ENCODE measurements at regions not wholly inside any gene's neighbourhood (a gene's known extent, or its start where the extent isn't known, plus 50 kb on each side); places are given as distances from the start of the nearest gene placed in this dataset.
"Not testable (repeated sequence)": the region's sequence is repeated elsewhere in the genome, so short reads cannot be mapped to it uniquely, and the experiment has no call there.

DNA sequence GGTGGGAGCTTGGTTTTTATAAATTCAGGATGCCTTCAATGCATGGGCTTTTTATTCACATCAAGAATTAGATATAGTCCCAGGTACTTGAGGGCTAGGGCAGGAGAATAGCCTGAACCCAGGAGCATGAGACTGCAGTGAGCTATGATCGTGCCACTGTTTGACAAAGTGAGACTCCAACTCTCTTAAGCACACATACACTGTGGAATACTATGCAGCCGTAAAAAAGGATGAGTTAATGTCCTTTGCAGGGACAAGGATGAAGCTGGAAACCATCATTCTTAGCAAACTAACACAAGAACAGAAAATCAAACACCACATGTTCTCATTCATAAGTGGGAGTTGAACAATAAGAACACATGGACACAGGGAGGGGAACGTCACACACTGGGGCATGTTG, 470.0 kb downstream of the SETD4 start:
- DNase-seq: not testable (repeated sequence)

DNA sequence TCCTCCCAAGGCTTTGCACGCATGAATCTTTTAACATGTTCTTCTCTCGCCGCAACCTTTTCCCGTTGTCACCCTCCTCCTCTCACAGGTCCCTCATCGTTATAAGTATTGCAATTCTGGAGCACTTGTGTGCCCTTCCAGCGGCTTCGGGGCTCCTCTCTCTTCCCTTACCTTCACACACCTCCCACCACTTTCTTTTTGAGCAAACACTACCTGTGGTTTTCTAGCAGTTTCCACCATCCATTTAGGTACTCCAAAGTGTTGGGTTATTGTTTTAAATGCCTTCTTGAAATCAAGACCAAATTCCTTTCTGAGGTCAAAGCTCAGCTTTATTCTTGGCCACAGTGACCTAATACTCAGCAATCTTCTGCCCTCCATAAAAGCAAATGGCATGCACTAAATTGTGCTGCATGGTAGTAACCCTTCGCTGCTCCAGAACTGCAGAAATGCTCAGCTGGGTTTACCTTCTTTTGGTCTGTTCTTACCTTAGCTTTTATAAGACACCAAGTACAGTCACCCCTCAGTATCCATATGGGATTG, 472.4 kb downstream of the SETD4 start:
- no peak for DNase-seq

DNA sequence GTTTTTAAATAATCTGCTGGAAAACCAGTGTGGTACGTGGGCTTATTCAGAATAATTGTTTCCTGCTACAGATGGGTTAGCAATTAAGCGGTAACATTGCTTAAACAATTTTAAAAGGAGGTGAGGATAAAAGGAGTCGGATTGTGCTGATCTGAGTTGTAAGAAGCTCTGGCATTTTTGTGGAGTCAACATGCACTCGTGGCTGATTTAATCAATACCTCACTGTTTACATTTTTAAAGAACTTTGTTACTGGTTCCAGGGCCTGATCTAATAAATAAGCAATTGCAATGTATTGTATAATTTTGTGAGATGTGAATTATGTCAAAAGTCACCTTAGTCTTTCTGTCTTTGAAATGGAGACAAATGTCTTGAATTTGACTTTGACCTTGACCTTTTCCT, 474.0 kb downstream of the SETD4 start:
- no peak for DNase-seq

DNA sequence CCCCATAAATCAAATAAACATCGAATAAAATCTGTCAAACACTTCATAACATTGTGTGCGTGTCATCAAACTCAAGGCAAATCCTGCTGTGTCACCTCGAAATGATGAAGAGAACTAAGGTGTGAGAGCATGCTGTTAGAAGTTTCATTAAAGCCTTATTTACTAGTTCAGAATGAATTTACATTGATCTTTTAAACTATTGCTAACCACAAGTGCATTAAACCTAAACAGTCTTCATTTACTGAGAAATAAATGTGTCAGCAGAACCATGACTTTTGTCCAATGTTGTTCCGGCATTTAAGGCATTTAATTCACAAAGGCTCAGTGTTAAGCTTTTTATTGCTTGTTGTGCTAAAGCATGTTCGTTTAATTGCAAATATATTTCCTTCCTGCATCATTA, 474.4 kb downstream of the SETD4 start:
- DNase-seq: no peak

DNA sequence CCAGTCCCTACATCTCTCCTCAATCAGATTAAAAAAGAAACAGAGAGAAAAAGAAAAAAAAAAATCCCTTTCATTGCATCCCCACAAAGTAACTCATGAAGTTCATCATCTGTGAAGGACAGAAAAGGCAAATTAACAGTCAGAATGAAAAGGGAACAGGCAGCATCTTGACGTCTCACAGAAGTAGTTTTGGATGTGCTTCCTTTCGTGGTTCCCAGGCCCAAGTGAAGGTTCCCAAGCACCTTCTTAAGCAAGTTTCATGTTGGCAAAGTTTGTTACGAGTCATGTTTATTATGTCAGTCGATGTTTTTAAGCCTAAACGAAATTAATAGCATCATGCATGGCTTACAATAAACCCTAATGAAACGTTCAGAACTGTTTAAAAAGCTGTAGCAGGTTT, 475.2 kb downstream of the SETD4 start:
- no peak for DNase-seq

DNA sequence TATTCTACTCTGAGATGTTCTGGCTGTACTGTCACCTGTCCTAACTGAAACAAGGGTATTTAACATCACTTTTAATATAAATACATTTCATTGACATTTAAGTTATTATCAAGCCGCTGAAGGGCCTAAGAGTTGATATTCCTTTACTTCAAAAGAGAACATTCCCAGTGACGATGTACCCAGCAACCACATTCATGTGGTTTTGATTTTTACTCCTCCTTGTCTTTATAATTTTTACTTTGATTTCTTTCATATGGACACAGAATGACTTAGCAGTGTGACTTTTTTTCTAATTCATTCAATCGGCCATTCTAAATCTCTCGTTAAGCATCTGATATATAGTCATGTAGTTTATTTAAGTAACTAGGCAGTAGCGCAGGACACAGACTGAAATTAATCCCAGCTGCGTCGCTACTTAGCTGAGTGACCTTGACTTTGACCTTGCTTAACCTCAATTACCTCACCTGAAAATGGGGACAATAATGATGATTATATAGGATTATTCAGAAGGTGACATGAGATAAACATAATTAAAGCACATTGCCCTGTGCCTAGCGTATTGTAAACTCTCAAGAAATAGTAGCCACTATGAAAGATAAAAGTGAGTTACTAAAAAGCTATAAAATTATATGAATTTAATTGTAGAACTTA, 476.6 kb downstream of the SETD4 start:
- no peak for DNase-seq

DNA sequence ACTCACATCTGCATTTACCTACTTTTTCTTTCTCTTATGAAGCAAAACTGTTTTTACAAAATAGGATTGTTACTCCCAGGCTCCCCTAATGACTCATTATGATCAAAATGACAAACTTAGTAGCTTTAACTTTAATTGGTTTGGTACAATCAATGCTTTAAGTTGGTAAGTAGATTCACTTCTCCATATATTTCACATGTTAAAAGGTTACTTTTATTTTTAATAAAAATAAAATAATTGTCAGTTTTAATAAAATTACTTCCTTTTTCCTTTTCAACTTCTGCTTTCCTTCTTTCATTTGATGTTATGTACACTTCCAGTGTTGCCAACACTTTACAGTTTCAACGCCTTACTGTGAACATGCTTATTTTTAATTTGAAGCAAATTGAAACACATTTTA, 477.6 kb downstream of the SETD4 start:
- DNase-seq: no peak

DNA sequence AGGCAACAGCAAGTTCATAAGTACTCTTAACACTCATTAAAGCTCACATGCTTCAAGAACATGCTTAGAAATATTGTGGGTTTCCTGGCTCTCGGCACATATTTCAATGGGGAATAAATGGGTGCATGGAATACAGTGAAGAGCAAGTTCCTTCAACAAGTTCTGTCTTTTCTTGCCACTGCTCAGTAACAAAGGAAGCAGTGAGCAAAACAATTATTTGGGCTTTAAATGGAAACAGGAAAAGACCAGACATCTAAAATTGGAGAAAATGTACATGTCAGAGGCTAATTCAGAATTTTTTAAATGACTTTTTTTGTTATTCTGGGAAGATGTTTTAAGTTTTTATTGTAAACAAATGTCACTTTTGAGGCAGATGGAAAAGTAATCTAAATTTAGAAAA, 478.7 kb downstream of the SETD4 start:
- no peak for DNase-seq

DNA sequence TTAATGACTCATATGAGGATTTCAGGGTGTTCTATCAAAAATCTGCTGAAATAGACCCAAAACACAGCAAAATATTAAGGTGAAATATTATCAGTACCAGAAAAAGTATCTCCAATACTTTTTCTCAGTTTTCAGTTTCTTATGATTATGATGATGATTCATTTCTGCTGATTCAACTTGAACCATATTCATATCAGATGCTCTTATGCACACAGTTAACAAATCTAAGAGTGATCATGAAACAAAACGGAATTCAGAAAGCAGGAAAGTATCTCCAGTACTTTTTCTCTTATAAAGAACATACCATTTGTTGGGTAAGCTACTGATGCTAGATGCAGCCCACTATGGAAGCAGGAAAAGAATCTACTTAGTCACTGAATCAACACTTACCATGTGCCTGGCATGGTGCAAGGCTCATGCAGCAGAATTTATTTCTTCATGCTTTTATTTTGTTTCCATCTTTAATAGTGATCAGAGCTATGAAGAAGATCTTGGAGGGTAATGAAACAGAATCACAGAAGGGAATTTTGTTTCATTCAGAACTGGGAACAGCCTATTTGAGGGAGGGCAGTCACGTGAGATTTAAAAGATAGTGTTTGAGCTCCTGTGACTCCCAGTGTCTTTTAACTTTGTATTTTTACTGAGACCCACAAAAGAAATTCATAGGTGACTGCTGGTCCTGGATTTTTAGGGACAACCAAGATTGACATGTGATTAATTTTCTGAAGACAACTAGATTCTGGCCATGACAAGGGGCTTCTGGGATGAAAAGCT, 480.6 kb downstream of the SETD4 start:
- DNase-seq: no peak

DNA sequence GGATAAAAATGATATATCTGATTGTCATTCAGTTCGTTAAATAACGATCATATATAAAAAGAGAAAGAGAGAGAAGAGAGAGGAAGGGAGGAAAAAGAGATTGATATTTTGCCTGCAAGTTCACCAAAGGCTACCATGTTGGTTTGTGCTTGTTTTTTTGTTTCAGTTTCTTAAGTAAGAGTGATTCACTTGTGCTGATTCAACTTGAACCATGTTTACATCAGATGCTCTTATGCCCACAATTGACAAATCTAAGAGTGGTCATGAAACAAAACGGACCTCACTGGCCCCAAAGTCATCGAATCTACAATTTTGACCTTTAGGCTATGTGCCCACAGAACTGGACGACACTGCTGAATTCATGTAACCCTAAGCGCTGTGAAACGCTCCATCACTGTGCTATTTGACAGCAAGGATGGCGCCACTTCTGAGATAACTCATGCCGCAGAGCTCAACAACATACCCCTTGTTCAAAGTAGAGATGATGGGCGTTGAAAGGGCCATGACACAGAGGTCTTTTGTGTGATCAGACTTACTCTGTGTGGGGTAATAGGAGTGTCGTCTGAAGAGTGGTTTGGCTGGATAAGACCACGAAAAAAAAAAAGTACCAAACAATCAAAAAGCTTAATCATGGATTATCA, 481.4 kb downstream of the SETD4 start:
- DNase-seq: no peak

DNA sequence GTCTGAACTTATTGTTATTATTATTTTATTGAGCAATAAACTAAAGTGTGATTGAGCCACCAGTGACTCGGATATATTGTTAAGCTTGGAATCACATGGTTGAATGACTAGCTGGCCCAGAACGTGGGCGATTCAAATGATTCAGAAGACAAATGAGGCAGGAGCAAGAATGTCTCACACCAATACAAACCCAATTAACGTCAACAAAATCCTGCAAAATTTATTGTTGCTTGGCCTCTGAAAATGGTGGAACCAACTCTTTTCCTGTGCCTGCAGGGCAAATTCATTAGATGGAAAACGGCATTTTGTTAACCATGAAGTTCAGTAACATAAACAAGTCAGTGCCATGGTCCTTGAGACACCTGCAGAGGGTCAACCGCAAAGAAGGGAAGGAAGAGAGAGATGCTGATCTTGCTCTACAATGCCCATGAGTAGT, 482.0 kb downstream of the SETD4 start:
- no peak for DNase-seq

DNA sequence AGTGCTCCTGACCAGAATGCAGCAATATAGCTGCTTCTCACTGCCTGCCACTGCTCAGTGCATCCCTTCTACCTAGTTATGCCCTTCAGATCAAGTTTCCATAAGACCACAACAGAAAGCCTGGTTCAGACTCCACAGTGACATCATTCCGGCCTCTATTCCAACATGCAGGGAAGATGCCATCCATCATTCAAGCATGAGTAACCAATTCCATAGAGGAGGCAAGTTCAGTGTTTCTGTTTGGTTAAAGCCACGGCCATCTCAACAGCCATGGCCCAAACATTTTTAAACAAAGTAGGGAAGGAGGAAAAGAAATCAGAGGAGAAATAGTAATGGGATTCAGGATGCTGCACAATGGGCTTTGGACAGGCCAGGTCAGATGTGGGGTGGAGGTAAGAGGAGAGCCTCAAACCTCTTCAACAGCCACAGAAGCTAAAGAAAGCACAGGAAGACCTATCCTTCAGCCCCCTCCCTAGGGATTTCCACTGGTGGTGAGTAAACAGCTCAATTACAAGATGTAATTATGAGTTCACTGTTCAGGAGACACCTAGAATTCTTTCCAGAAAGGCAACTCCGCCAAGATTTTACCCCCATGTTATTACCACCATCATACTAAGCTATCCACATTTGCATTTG, 484.9 kb downstream of the SETD4 start:
- DNase-seq: peak; percentile 26

DNA sequence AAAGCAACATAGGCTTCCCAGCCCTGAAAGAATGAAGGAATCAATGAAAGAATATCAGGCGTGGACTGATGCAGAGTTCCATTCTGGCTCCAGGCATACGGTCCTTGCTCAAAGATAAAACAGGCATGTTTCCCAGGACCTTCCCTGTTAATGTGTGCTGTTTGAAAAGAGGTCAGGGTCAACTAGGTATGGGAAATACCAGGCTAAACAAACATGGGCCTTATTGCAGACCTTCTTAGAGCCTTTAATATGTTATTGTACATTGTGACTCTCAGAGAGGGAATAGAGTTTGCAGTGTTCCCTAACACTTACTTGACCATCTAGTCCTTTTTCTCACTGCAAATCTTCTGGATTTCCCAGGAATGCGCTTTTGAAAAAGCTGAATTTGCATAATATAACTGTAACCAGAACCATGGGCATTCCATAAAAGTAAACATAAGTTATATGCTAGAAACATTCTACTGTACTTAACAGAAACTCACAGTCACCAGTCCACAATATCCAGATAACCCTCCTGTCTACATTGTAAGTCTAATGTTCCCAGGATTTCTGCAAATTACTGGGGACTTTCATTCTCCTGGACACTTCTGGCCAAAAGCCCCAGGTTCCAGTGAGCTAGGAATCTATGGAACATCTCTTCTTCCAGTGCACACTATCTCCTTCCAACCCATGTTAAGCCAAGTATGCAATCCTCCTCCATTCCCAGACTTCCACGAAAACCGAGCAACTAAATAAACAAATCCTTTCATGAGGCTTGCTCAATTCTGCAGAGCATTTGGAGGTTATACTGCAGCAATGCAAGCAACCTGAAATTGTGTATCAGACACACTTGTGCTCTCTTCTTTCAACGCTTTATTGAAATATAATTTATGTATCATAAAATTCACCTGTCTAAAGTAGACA, 486.6 kb downstream of the SETD4 start:
- DNase-seq: no peak

DNA sequence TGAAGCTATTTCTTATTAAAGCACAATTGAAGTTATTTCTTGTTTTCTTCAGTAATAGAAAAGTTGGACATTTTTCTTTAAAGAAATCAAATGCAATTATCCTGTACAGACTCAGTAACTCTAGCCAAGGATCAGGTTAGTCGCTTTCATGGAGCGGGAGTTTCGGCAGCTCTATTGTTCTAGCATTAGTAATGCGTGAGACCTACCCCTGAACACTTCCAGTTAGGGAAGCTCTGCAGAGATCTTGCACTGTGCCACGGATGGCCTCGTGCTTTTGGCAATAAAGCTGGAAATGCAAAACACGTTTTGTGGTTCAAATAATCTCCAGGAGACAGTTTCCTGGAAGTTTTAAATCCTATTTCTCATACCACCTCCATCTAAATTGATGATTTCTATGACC, 488.4 kb downstream of the SETD4 start:
- DNase-seq: no peak

DNA sequence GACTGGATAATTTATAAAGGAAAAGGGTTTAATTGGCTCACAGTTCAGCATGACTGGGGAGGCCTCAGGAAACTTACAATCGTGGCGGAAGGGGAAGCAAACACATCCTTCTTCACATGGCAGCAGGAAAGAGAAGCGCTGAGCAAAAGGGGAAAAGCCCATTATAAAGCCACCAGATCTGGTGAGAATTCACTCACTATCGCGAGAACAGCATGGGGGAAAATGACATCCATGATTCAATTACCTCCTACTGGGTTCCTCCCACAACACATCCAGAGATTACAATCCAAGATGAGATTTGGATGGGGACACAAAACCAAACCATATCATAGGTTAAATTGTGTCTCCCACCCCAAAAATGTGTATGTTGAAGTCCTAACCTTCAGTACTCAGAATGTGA, 491.7 kb downstream of the SETD4 start:
- DNase-seq: no peak

DNA sequence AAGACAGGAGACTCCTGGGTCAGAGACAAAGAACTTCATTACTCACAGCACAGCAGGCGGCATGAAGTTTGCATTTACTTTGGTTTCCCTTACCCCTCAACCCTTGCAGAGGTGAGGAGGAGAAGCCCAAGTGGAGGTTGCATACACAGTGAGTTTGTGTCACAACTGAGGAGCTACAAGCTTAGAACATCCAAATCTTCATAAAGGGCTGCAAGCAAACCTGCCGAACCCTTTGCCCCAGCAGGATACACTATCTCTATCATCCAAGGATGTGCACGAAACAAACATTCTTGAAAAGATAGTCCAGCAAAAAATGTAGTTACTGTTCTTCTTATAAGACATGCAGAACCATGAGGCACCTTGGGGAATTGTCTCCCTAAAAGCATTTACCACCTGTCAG, 493.5 kb downstream of the SETD4 start:
- DNase-seq: no peak

DNA sequence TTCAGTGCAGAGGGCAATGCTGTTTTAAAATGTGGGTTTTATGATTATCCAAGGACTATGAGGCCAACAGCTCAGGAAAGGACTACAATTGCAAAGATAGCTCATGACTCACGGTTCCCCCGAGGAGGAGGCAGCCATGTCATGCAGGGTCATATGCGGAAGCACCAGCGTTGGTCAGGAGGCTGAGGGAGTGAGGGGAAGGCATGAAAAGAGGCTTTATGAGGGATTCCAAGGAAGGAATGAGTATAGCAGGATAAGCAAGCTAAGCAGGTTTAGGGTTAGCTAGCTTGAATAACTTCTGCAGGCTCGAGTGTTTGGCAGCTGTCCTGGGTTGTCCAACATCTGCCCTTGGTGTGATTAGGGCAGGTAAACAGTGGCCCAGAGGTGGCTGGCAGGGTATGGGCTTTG, 495.1 kb downstream of the SETD4 start:
- DNase-seq: no peak

DNA sequence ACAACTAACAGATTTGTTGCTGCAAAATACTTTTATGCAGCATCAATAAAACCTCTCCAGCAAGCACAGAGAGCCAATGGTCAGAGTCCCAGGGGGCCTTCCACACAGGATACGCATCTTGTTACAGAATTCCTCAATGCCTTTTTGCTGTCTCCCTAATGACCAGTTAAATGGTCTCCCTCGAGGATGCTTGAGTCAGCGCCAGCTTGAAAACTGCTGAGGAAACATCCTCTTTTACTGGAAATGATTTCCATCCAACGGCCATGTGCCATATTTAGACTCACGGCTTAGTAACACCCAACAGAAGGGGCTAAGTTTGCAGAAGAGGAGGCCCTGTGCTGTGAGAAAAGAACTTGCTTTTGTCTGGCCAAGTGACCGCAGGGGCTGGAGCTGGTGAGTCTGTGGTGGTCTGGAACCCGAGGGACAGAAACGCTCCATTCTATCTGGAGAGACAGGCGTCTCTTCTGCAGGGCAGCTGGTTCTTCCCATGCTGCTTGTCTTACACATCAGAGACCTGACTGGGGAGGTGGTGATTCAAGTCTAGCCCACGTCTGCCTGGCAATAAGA, 496.4 kb downstream of the SETD4 start:
- DNase-seq: no peak

DNA sequence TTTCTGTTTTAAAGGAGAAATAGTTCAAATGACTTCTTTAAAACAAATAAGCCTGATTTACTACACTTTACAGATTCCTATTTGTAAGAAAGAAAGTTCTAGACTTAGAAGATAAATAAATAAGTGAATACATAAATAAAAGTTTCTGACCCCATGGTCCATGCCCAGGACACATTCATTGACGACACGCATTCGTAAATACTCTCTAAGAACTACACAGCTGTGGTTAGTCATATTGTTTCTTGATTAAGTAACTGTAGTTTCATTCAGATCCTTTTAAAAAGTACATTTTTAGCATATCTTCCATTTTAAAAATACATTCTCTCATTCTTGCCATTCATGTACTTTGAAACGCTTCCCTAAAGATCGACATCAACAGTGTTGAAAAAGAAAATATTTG, 497.4 kb downstream of the SETD4 start:
- no peak for DNase-seq

DNA sequence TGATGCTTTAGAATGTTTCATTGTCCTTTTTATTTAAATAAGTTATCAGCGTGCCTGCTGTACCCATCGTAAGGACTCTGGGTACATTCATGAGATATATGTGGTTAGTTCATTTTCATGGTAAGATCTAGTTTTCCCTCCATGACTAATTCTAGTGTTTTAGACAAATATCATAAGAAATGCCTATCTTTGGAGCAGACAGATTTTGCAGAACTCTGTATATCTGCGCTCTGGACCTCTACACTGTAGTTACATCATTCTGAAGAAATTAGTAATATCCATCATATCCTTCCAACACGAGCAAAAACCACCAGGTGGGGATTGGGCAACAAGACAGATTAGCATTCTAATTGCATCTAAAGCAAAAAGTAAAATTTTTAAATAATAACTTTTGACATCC, 499.2 kb downstream of the SETD4 start:
- no peak for DNase-seq

DNA sequence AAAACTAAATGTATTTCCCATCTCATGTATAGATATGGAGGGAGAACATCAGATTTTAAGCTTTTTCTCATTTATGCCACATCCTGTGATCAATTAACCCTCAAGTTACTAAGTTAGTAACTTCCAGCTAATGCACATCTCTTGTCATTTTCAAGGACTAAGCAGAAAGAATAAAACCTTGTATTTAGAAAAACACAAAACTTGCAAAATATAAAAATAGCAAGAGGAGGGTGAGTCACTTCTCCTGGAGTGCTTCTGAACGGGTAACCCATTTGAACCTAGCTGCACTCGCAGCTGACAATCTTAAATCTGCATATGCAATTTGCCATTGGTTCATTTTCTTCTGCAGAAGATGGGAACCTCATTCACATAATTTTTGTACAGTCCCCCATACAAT, 500.5 kb downstream of the SETD4 start:
- no peak for DNase-seq

Data from COR-L47 (cell line).